ENCODE measurements at regions not wholly inside any gene's neighbourhood (a gene's known extent, or its start where the extent isn't known, plus 50 kb on each side); places are given as distances from the start of the nearest gene placed in this dataset.

GRCh38 chr2:147109291-147109690, 735.5 kb upstream of the ACVR2A start:
- H3T11ph ChIP-seq (ENCODE audit: low read length), result no peak overlapping the region
- H3K27ac ChIP-seq (ENCODE audit: insufficient read length, low read depth, low read length), result no peak overlapping the region
- no peaks in the 10 kb centered on the region for H3K79me2 ChIP-seq (ENCODE audit: insufficient read depth, low read length)
- no peaks in the 10 kb centered on the region for H4K20me1 ChIP-seq (ENCODE audit: control insufficient read depth, insufficient read depth, insufficient read length)
- no peak overlapping the region for H2BK20ac ChIP-seq (ENCODE audit: low read depth, low read length, poor library complexity, severe bottlenecking)
- H4K5ac ChIP-seq (ENCODE audit: insufficient read length, low read depth, low read length), result no peak overlapping the region
- no peaks in the 10 kb centered on the region; the same call in 1 of the 2 replicates for H3K4me1 ChIP-seq (ENCODE audit: insufficient read depth, low read length)
- no peak overlapping the region for H2AK5ac ChIP-seq (ENCODE audit: insufficient read length, low read length)
- no peak overlapping the region for H2AFZ ChIP-seq (ENCODE audit: low read length)
- no peak for DNase-seq
- no peak overlapping the region for H3K4me2 ChIP-seq (ENCODE audit: insufficient read depth, insufficient read length, low read length)
- H2BK120ac ChIP-seq (ENCODE audit: low read depth, low read length, poor library complexity, severe bottlenecking), result no peak overlapping the region
- Mint-ChIP-seq H3K36me3 (ENCODE audit: insufficient read depth in 1 of 3, low read depth in 3 of 3) (no peaks in the 10 kb centered on the region), H3K27ac (no peak overlapping the region; a peak in 1 of 7 replicates), H3K4me3 (no peak overlapping the region), H3K27me3 (ENCODE audit: low read depth) (no peaks in the 10 kb centered on the region), H3K4me1 (peaks cover 8 to 11% of the 10 kb centered on the region in 2 experiments; a peak in 3 of 4 replicates), H3K9me3 (no peaks in the 10 kb centered on the region; a peak in 1 of 5 replicates)
- no peak overlapping the region for H3K18ac ChIP-seq (ENCODE audit: insufficient read length, low read depth, low read length)
- no peak overlapping the region for H2BK12ac ChIP-seq (ENCODE audit: insufficient read length, low read depth, low read length)
- no peaks in the 10 kb centered on the region for H3K27me3 ChIP-seq (ENCODE audit: insufficient read depth, low read length)
- H3K79me1 ChIP-seq (ENCODE audit: insufficient read depth, low read depth, low read length, poor library complexity, severe bottlenecking), result no peaks in the 10 kb centered on the region
- no peak overlapping the region for H3K14ac ChIP-seq (ENCODE audit: insufficient read depth, low read length)
- H3K23me2 ChIP-seq (ENCODE audit: insufficient read length, low read depth, low read length, poor library complexity, severe bottlenecking), result no peaks in the 10 kb centered on the region
- H3K56ac ChIP-seq (ENCODE audit: insufficient read length, low read depth, low read length), result no peak overlapping the region
- no peak for TF ChIP-seq CTCF (conservative IDR thresholded peaks at IDR 0.05)
- no peak overlapping the region for H4K91ac ChIP-seq (ENCODE audit: insufficient read length, low read depth, low read length)
- no peak overlapping the region for H2BK5ac ChIP-seq (ENCODE audit: insufficient read length, low read length)
- H4K8ac ChIP-seq (replicated peaks; ENCODE audit: insufficient read length, low read depth, low read length), result no peak overlapping the region
- no peak overlapping the region for H3K9ac ChIP-seq (ENCODE audit: extremely low read depth, insufficient read length, low read length)
- H2BK15ac ChIP-seq (ENCODE audit: low read depth, low read length), result no peak overlapping the region
- no peaks in the 10 kb centered on the region for H3K9me3 ChIP-seq (ENCODE audit: control insufficient read depth, low read depth, low read length)
- H3K4ac ChIP-seq (ENCODE audit: low read depth, low read length), result no peak overlapping the region
- no CpG with 5 or more reads among the region's 2 CpGs for WGBS (ENCODE audit: extremely low coverage, insufficient read length, low lambda C conversion rate)
- no peak overlapping the region for H3K23ac ChIP-seq (ENCODE audit: insufficient read length, low read depth, low read length)
